ENCODE measurements at regions not wholly inside any gene's neighbourhood (a gene's known extent, or its start where the extent isn't known, plus 50 kb on each side); places are given as distances from the start of the nearest gene placed in this dataset.

- 68% methylated on average over 10 of the region's 10 CpGs for WGBS
- no peak overlapping the region for H2BK120ac ChIP-seq (ENCODE audit: low read depth, low read length)
- H3K9ac ChIP-seq (ENCODE audit: low read length) = no peak overlapping the region
- no peak overlapping the region for H3K18ac ChIP-seq (ENCODE audit: low read depth in 1 of 2, low read length in 2 of 2)
- no peak overlapping the region for H2AK5ac ChIP-seq (ENCODE audit: low read length, severe bottlenecking)
- no peak overlapping the region for H2BK5ac ChIP-seq (ENCODE audit: low read depth, low read length, poor library complexity, severe bottlenecking)
- no peak overlapping the region for H3K23ac ChIP-seq (ENCODE audit: low read length in 2 of 2)
- no peak overlapping the region for H4K8ac ChIP-seq (ENCODE audit: low read length)
- no peak overlapping the region for H3K4me3 ChIP-seq (ENCODE audit: insufficient read depth in 1 of 2, low read depth in 1 of 2, low read length in 2 of 2)
- DNase-seq = no peak
- no peaks in the 10 kb centered on the region for H3K36me3 ChIP-seq (ENCODE audit: control insufficient read depth in 1 of 2, insufficient read depth in 2 of 2, low read depth in 1 of 2, low read length in 2 of 2)
- H2BK12ac ChIP-seq (ENCODE audit: low read length in 2 of 2) = no peak overlapping the region
- no peak overlapping the region for H2AFZ ChIP-seq (ENCODE audit: low read depth, low read length)
- peaks cover 5% of the 10 kb centered on the region for H3K9me3 ChIP-seq (ENCODE audit: control insufficient read depth, low read length)
- H4K91ac ChIP-seq (ENCODE audit: low read length) = no peak overlapping the region
- H3K27me3 ChIP-seq (ENCODE audit: control insufficient read depth in 1 of 2, insufficient read depth in 1 of 2, low read length in 2 of 2) = peaks cover 0 to 19% of the 10 kb centered on the region in 2 experiments
- no peak overlapping the region for H3K4me2 ChIP-seq (ENCODE audit: low read length, poor library complexity, severe bottlenecking)
- H3K79me1 ChIP-seq (replicated peaks; ENCODE audit: low read length, poor library complexity, severe bottlenecking) = no peaks in the 10 kb centered on the region
- no peak overlapping the region for H3K27ac ChIP-seq (ENCODE audit: low read length, poor library complexity, severe bottlenecking)
- no peak overlapping the region for H3K4ac ChIP-seq (ENCODE audit: low read depth in 1 of 2, low read length in 2 of 2)
- H3K4me1 ChIP-seq (ENCODE audit: control insufficient read depth, insufficient read depth, low read depth, low read length) = no peaks in the 10 kb centered on the region
- no peak overlapping the region for H2BK15ac ChIP-seq (ENCODE audit: low read depth, poor library complexity, severe bottlenecking)
- H3K14ac ChIP-seq (ENCODE audit: low read length in 2 of 2) = no peak overlapping the region
These were observed 60.4 kb upstream of the IRX6 start for GRCh38 chr16:55263271-55264250.

GRCh38 chr16:55264949-55265348 lies 59.1 kb upstream of the IRX6 start:
- no peak for DNase-seq
- Histone ChIP-seq H3K18ac (ENCODE audit: low read depth in 1 of 2, low read length in 2 of 2) (no peak overlapping the region), H3K4ac (ENCODE audit: low read depth in 1 of 2, low read length in 2 of 2) (no peak overlapping the region), H3K4me1 (ENCODE audit: control insufficient read depth, insufficient read depth, low read depth, low read length) (no peaks in the 10 kb centered on the region), H2AK5ac (ENCODE audit: low read length, severe bottlenecking) (no peak overlapping the region), H3K27me3 (ENCODE audit: control insufficient read depth in 1 of 2, insufficient read depth in 1 of 2, low read length in 2 of 2) (peaks cover 0 to 19% of the 10 kb centered on the region in 2 experiments), H2AFZ (ENCODE audit: low read depth, low read length) (no peak overlapping the region), H3K4me3 (ENCODE audit: insufficient read depth in 1 of 2, low read depth in 1 of 2, low read length in 2 of 2) (no peak overlapping the region), H3K23ac (ENCODE audit: low read length in 2 of 2) (no peak overlapping the region), H2BK12ac (ENCODE audit: low read length in 2 of 2) (no peak overlapping the region), H2BK15ac (ENCODE audit: low read depth, poor library complexity, severe bottlenecking) (no peak overlapping the region), H3K4me2 (ENCODE audit: low read length, poor library complexity, severe bottlenecking) (no peak overlapping the region), H3K27ac (ENCODE audit: low read length, poor library complexity, severe bottlenecking) (no peak overlapping the region), H4K91ac (ENCODE audit: low read length) (no peak overlapping the region), H2BK120ac (ENCODE audit: low read depth, low read length) (no peak overlapping the region), H3K9ac (ENCODE audit: low read length) (no peak overlapping the region), H3K79me1 (replicated peaks; ENCODE audit: low read length, poor library complexity, severe bottlenecking) (no peaks in the 10 kb centered on the region), H2BK5ac (ENCODE audit: low read depth, low read length, poor library complexity, severe bottlenecking) (no peak overlapping the region), H3K9me3 (ENCODE audit: control insufficient read depth, low read length) (peaks cover 5% of the 10 kb centered on the region), H4K8ac (ENCODE audit: low read length) (no peak overlapping the region), H3K14ac (ENCODE audit: low read length in 2 of 2) (no peak overlapping the region), H3K36me3 (ENCODE audit: control insufficient read depth in 1 of 2, insufficient read depth in 2 of 2, low read depth in 1 of 2, low read length in 2 of 2) (no peaks in the 10 kb centered on the region)
- 81% methylated on average over 7 of the region's 7 CpGs for WGBS

GRCh38 chr16:55265926-55266325 lies 58.1 kb upstream of the IRX6 start:
- Histone ChIP-seq H3K9me3 (ENCODE audit: control insufficient read depth, low read length) (peaks cover 5% of the 10 kb centered on the region), H2BK5ac (ENCODE audit: low read depth, low read length, poor library complexity, severe bottlenecking) (no peak overlapping the region), H3K27me3 (ENCODE audit: control insufficient read depth in 1 of 2, insufficient read depth in 1 of 2, low read length in 2 of 2) (peaks cover 0 to 19% of the 10 kb centered on the region in 2 experiments), H3K4ac (ENCODE audit: low read depth in 1 of 2, low read length in 2 of 2) (no peak overlapping the region), H3K9ac (ENCODE audit: low read length) (no peak overlapping the region), H3K14ac (ENCODE audit: low read length in 2 of 2) (no peak overlapping the region), H2AK5ac (ENCODE audit: low read length, severe bottlenecking) (no peak overlapping the region), H3K23ac (ENCODE audit: low read length in 2 of 2) (no peak overlapping the region), H4K8ac (ENCODE audit: low read length) (no peak overlapping the region), H3K36me3 (ENCODE audit: control insufficient read depth in 1 of 2, insufficient read depth in 2 of 2, low read depth in 1 of 2, low read length in 2 of 2) (no peaks in the 10 kb centered on the region), H3K18ac (ENCODE audit: low read depth in 1 of 2, low read length in 2 of 2) (no peak overlapping the region), H4K91ac (ENCODE audit: low read length) (no peak overlapping the region), H2BK15ac (ENCODE audit: low read depth, poor library complexity, severe bottlenecking) (no peak overlapping the region), H3K4me3 (ENCODE audit: insufficient read depth in 1 of 2, low read depth in 1 of 2, low read length in 2 of 2) (no peak overlapping the region), H3K4me1 (ENCODE audit: control insufficient read depth, insufficient read depth, low read depth, low read length) (no peaks in the 10 kb centered on the region), H3K4me2 (ENCODE audit: low read length, poor library complexity, severe bottlenecking) (no peak overlapping the region), H3K79me1 (replicated peaks; ENCODE audit: low read length, poor library complexity, severe bottlenecking) (no peaks in the 10 kb centered on the region), H2AFZ (ENCODE audit: low read depth, low read length) (no peak overlapping the region), H3K27ac (ENCODE audit: low read length, poor library complexity, severe bottlenecking) (no peak overlapping the region), H2BK120ac (ENCODE audit: low read depth, low read length) (no peak overlapping the region), H2BK12ac (ENCODE audit: low read length in 2 of 2) (no peak overlapping the region)
- 65% methylated on average over 1 of the region's 2 CpGs for WGBS
- DNase-seq = no peak

GRCh38 chr16:55271945-55272513 lies 52.0 kb upstream of the IRX6 start:
- H2BK120ac ChIP-seq (ENCODE audit: low read depth, low read length) = no peak overlapping the region
- H2BK5ac ChIP-seq (ENCODE audit: low read depth, low read length, poor library complexity, severe bottlenecking) = no peak overlapping the region
- H3K14ac ChIP-seq (ENCODE audit: low read length in 2 of 2) = no peak overlapping the region
- H3K4me3 ChIP-seq (ENCODE audit: insufficient read depth in 1 of 2, low read depth in 1 of 2, low read length in 2 of 2) = no peak overlapping the region
- no peaks in the 10 kb centered on the region for H3K36me3 ChIP-seq (ENCODE audit: control insufficient read depth in 1 of 2, insufficient read depth in 2 of 2, low read depth in 1 of 2, low read length in 2 of 2)
- no peak overlapping the region for H3K4ac ChIP-seq (ENCODE audit: low read depth in 1 of 2, low read length in 2 of 2)
- no peak for DNase-seq
- 73% methylated on average over 5 of the region's 5 CpGs for WGBS
- no peak overlapping the region for H3K23ac ChIP-seq (ENCODE audit: low read length in 2 of 2)
- H3K18ac ChIP-seq (ENCODE audit: low read depth in 1 of 2, low read length in 2 of 2) = no peak overlapping the region
- no peak overlapping the region for H2AFZ ChIP-seq (ENCODE audit: low read depth, low read length)
- peaks cover 0 to 6% of the 10 kb centered on the region in 2 experiments for H3K27me3 ChIP-seq (ENCODE audit: control insufficient read depth in 1 of 2, insufficient read depth in 1 of 2, low read length in 2 of 2)
- H3K9me3 ChIP-seq (ENCODE audit: control insufficient read depth, low read length) = no peaks in the 10 kb centered on the region
- no peak overlapping the region for H4K8ac ChIP-seq (ENCODE audit: low read length)
- H3K9ac ChIP-seq (ENCODE audit: low read length) = no peak overlapping the region
- H2AK5ac ChIP-seq (ENCODE audit: low read length, severe bottlenecking) = no peak overlapping the region
- H3K79me1 ChIP-seq (replicated peaks; ENCODE audit: low read length, poor library complexity, severe bottlenecking) = no peaks in the 10 kb centered on the region
- H2BK12ac ChIP-seq (ENCODE audit: low read length in 2 of 2) = no peak overlapping the region
- H3K4me2 ChIP-seq (ENCODE audit: low read length, poor library complexity, severe bottlenecking) = no peak overlapping the region
- no peak overlapping the region for H3K27ac ChIP-seq (ENCODE audit: low read length, poor library complexity, severe bottlenecking)
- H4K91ac ChIP-seq (ENCODE audit: low read length) = no peak overlapping the region
- no peaks in the 10 kb centered on the region for H3K4me1 ChIP-seq (ENCODE audit: control insufficient read depth, insufficient read depth, low read depth, low read length)
- H2BK15ac ChIP-seq (ENCODE audit: low read depth, poor library complexity, severe bottlenecking) = no peak overlapping the region
